ENCODE measurements at regions not wholly inside any gene's neighbourhood (a gene's known extent, or its start where the extent isn't known, plus 50 kb on each side); places are given as distances from the start of the nearest gene placed in this dataset.

- DNase-seq (ENCODE audit: insufficient read length, low spot score, missing footprints) = no peak
- H3K4me3 ChIP-seq (ENCODE audit: insufficient read depth, low read length) = no peak overlapping the region
- TF ChIP-seq CTCF (IDR thresholded peaks at IDR 0.05; ENCODE audit: extremely low read depth, low read depth, low read length) = no peak
- H3K36me3 ChIP-seq (ENCODE audit: insufficient read depth, low read length) = no peaks in the 10 kb centered on the region
- H3K27me3 ChIP-seq (ENCODE audit: insufficient read depth, low read length) = no peaks in the 10 kb centered on the region
- H3K79me2 ChIP-seq (ENCODE audit: insufficient read depth, low read length) = no peaks in the 10 kb centered on the region
- no peak overlapping the region for H3K27ac ChIP-seq (ENCODE audit: low read depth, low read length)
- no peak overlapping the region for H2AFZ ChIP-seq (ENCODE audit: low read length)
- no peak overlapping the region for H3K4me2 ChIP-seq (ENCODE audit: insufficient read depth, low read length)
- no peaks in the 10 kb centered on the region for H3K9me3 ChIP-seq (ENCODE audit: low read depth, low read length)
- no peaks in the 10 kb centered on the region for H3K4me1 ChIP-seq (ENCODE audit: insufficient read depth, low read length)
- H4K20me1 ChIP-seq (ENCODE audit: insufficient read depth, low read length) = no peaks in the 10 kb centered on the region
Observed at GRCh38 chr3:43810797-43811196, 120.1 kb downstream of the ABHD5 start.

GRCh38 chr3:43814461-43814860 lies 123.7 kb downstream of the ABHD5 start:
- Histone ChIP-seq H3K27me3 (ENCODE audit: insufficient read depth, low read length) (no peaks in the 10 kb centered on the region), H4K20me1 (ENCODE audit: insufficient read depth, low read length) (no peaks in the 10 kb centered on the region), H3K4me2 (ENCODE audit: insufficient read depth, low read length) (no peak overlapping the region), H3K27ac (ENCODE audit: low read depth, low read length) (no peak overlapping the region), H3K36me3 (ENCODE audit: insufficient read depth, low read length) (no peaks in the 10 kb centered on the region), H3K79me2 (ENCODE audit: insufficient read depth, low read length) (no peaks in the 10 kb centered on the region), H3K4me1 (ENCODE audit: insufficient read depth, low read length) (no peaks in the 10 kb centered on the region), H3K4me3 (ENCODE audit: insufficient read depth, low read length) (no peak overlapping the region), H2AFZ (ENCODE audit: low read length) (no peak overlapping the region), H3K9me3 (ENCODE audit: low read depth, low read length) (no peaks in the 10 kb centered on the region)
- no peak for DNase-seq (ENCODE audit: insufficient read length, low spot score, missing footprints)
- TF ChIP-seq CTCF (IDR thresholded peaks at IDR 0.05; ENCODE audit: extremely low read depth, low read depth, low read length) = no peak

GRCh38 chr3:43816372-43816771 lies 125.6 kb downstream of the ABHD5 start:
- no peak overlapping the region for H3K27ac ChIP-seq (ENCODE audit: low read depth, low read length)
- no peaks in the 10 kb centered on the region for H3K9me3 ChIP-seq (ENCODE audit: low read depth, low read length)
- no peak overlapping the region for H3K4me2 ChIP-seq (ENCODE audit: insufficient read depth, low read length)
- no peak for DNase-seq (ENCODE audit: insufficient read length, low spot score, missing footprints)
- no peaks in the 10 kb centered on the region for H3K79me2 ChIP-seq (ENCODE audit: insufficient read depth, low read length)
- TF ChIP-seq CTCF (IDR thresholded peaks at IDR 0.05; ENCODE audit: extremely low read depth, low read depth, low read length) = no peak
- no peaks in the 10 kb centered on the region for H3K4me1 ChIP-seq (ENCODE audit: insufficient read depth, low read length)
- H2AFZ ChIP-seq (ENCODE audit: low read length) = no peak overlapping the region
- H3K27me3 ChIP-seq (ENCODE audit: insufficient read depth, low read length) = no peaks in the 10 kb centered on the region
- no peaks in the 10 kb centered on the region for H4K20me1 ChIP-seq (ENCODE audit: insufficient read depth, low read length)
- H3K4me3 ChIP-seq (ENCODE audit: insufficient read depth, low read length) = no peak overlapping the region
- no peaks in the 10 kb centered on the region for H3K36me3 ChIP-seq (ENCODE audit: insufficient read depth, low read length)

- Histone ChIP-seq H2AFZ (ENCODE audit: low read length) (no peak overlapping the region), H3K36me3 (ENCODE audit: insufficient read depth, low read length) (no peaks in the 10 kb centered on the region), H3K4me2 (ENCODE audit: insufficient read depth, low read length) (no peak overlapping the region), H3K4me1 (ENCODE audit: insufficient read depth, low read length) (no peaks in the 10 kb centered on the region), H3K27me3 (ENCODE audit: insufficient read depth, low read length) (no peaks in the 10 kb centered on the region), H3K9me3 (ENCODE audit: low read depth, low read length) (no peaks in the 10 kb centered on the region), H4K20me1 (ENCODE audit: insufficient read depth, low read length) (no peaks in the 10 kb centered on the region), H3K4me3 (ENCODE audit: insufficient read depth, low read length) (no peak overlapping the region), H3K79me2 (ENCODE audit: insufficient read depth, low read length) (no peaks in the 10 kb centered on the region), H3K27ac (ENCODE audit: low read depth, low read length) (no peak overlapping the region)
- no peak for DNase-seq (ENCODE audit: insufficient read length, low spot score, missing footprints)
- TF ChIP-seq CTCF (IDR thresholded peaks at IDR 0.05; ENCODE audit: extremely low read depth, low read depth, low read length) = no peak
Observed at GRCh38 chr3:43817064-43817463, 126.3 kb downstream of the ABHD5 start.

Measured in osteoblast (primary cell).